Activated CD4-positive, alpha-beta T cell treated with anti-CD3 and anti-CD28 coated beads, Interleukin-2, amount 10 ng/mL, durations not matched to agents 7 days and 5 days (primary cell): ENCODE measurements at regions not wholly inside any gene's neighbourhood (a gene's known extent, or its start where the extent isn't known, plus 50 kb on each side); places are given as distances from the start of the nearest gene placed in this dataset.
A peak's percentile ranks its signal among the peaks of the same experiment; 100 is the strongest.
"Not testable (repeated sequence)": the region's sequence is repeated elsewhere in the genome, so short reads cannot be mapped to it uniquely, and the experiment has no call there.

Experiments used
- CTCF ChIA-PET: fragments of 350-600 bp; sonication (Branson Sonifier 250); formaldehyde crosslinking; loops from one replicate; lab custom pipeline; 2021; ENCODE audit warnings: antibody characterized with exemption; lab: Charles Lee
- POLR2A ChIA-PET: fragments of 350-600 bp; sonication (Branson Sonifier 250); formaldehyde crosslinking; loops from one replicate; lab custom pipeline; 2021; ENCODE audit warnings: antibody characterized with exemption; lab: Charles Lee
- DNase-seq: peaks from one replicate; pipeline ENCODE4 v3.0.0-alpha.2; 2020
- H3K27ac Mint-ChIP-seq: one replicate; pipeline ENCODE4 v1.8.0; 2021; ENCODE audit warnings: mild to moderate bottlenecking, moderate library complexity, mixed read lengths
- H3K27me3 Mint-ChIP-seq: one replicate; pipeline ENCODE4 v1.8.0; 2021; ENCODE audit warnings: mixed read lengths
- H3K36me3 Mint-ChIP-seq: one replicate; pipeline ENCODE4 v1.8.0; 2021; ENCODE audit warnings: low read depth, mixed read lengths
- H3K4me1 Mint-ChIP-seq: one replicate; pipeline ENCODE4 v1.8.0; 2021; ENCODE audit warnings: mixed read lengths
- H3K4me3 Mint-ChIP-seq: one replicate; pipeline ENCODE4 v1.8.0; 2021; ENCODE audit warnings: mild to moderate bottlenecking, moderate library complexity, mixed read lengths
- H3K9me3 Mint-ChIP-seq: one replicate; pipeline ENCODE4 v1.8.0; 2021; ENCODE audit warnings: mixed read lengths

GRCh38 chrX:52585892-52586291 is 68.8 kb downstream of the SSX7 start:
- H3K9me3 Mint-ChIP-seq, result no peaks in the 10 kb centered on the region

GRCh38 chrX:52577464-52578173 is 60.8 kb upstream of the XAGE1B start:
- DNase-seq, result no peak
- H3K36me3 Mint-ChIP-seq, result no peaks in the 10 kb centered on the region
- H3K27ac Mint-ChIP-seq, result no peak overlapping the region
- H3K4me3 Mint-ChIP-seq, result no peak overlapping the region
- no peaks in the 10 kb centered on the region for H3K27me3 Mint-ChIP-seq
- H3K9me3 Mint-ChIP-seq, result no peaks in the 10 kb centered on the region
- peaks cover 2% of the 10 kb centered on the region for H3K4me1 Mint-ChIP-seq
- POLR2A ChIA-PET, result no interaction called here
- CTCF ChIA-PET, result no interaction called here

More at GRCh38 chrX:52585892-52586291, 68.8 kb downstream of the SSX7 start:
- H3K4me3 Mint-ChIP-seq, result no peak overlapping the region
- H3K4me1 Mint-ChIP-seq, result no peaks in the 10 kb centered on the region
- no peak for DNase-seq
- CTCF ChIA-PET, result no interaction called here
- H3K27me3 Mint-ChIP-seq, result peaks cover 4% of the 10 kb centered on the region
- POLR2A ChIA-PET, result no interaction called here
- H3K27ac Mint-ChIP-seq, result no peak overlapping the region
- no peaks in the 10 kb centered on the region for H3K36me3 Mint-ChIP-seq

- POLR2A ChIA-PET, result no interaction called here
- Mint-ChIP-seq H3K27me3 (no peaks in the 10 kb centered on the region), H3K4me3 (no peak overlapping the region), H3K36me3 (no peaks in the 10 kb centered on the region), H3K4me1 (peaks cover 2% of the 10 kb centered on the region), H3K27ac (no peak overlapping the region), H3K9me3 (no peaks in the 10 kb centered on the region)
- DNase-seq, result no peak
- CTCF ChIA-PET, result no interaction called here
Observed at GRCh38 chrX:52576946-52577345, 60.1 kb upstream of the XAGE1B start.

- Mint-ChIP-seq H3K27me3 (no peaks in the 10 kb centered on the region), H3K36me3 (no peaks in the 10 kb centered on the region), H3K9me3 (no peaks in the 10 kb centered on the region), H3K4me1 (peaks cover 2% of the 10 kb centered on the region), H3K4me3 (no peak overlapping the region), H3K27ac (no peak overlapping the region)
- no peak for DNase-seq
- ChIA-PET CTCF (no interaction called here), POLR2A (no interaction called here)
Observed at GRCh38 chrX:52576474-52576873, 59.6 kb upstream of the XAGE1B start.

GRCh38 chrX:52574416-52575275 is 57.8 kb upstream of the XAGE1B start:
- Mint-ChIP-seq H3K4me3 (no peak overlapping the region), H3K27ac (no peak overlapping the region), H3K4me1 (peaks cover 2% of the 10 kb centered on the region), H3K36me3 (no peaks in the 10 kb centered on the region), H3K9me3 (no peaks in the 10 kb centered on the region), H3K27me3 (no peaks in the 10 kb centered on the region)
- CTCF ChIA-PET, result no interaction called here
- DNase-seq, result peak; percentile 50
- POLR2A ChIA-PET, result no interaction called here

- H3K9me3 Mint-ChIP-seq, H3K27me3 Mint-ChIP-seq, CTCF ChIA-PET, H3K27ac Mint-ChIP-seq, DNase-seq, H3K4me1 Mint-ChIP-seq, H3K4me3 Mint-ChIP-seq, H3K36me3 Mint-ChIP-seq, POLR2A ChIA-PET: not testable (repeated sequence)
Observed at GRCh38 chrX:52568146-52568545, 51.3 kb upstream of the XAGE1B start.
